ENCODE measurements at regions not wholly inside any gene's neighbourhood (a gene's known extent, or its start where the extent isn't known, plus 50 kb on each side); places are given as distances from the start of the nearest gene placed in this dataset.
"Not testable (repeated sequence)": the region's sequence is repeated elsewhere in the genome, so short reads cannot be mapped to it uniquely, and the experiment has no call there.

DNA sequence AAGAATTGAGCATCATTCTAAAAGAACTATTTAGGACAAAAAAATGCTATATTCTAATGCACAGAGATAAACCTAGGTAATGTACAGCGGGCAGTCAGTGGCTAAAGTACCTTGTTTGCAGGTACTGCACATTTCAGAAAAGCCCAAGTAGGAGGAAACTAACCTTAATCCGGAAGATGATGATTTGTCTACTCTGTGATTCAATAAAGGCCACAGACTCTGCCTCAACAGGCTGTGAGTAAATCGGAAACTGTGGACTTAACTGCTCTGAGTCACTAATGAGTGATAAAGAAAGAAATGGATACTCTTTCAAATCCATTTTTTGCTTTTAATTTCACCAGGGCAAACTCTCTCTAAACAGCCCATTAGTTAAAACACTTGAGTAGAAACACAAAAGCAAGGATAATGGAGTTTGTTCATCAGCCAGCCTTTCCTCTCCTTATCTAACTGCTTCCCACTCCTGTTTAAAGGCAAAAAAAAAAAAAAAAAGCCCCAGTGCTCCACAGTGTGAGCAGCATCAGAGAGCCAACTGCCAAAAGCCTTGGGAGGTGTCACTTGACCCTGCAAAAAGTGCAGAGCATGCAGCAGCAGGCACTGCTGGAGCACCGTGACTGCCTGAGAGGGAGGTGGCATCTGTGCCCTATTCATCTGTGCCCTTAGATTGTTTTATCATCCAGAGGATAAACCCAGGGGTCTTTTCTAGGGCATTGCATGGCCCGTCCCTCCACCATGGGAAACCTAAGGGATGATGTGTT, 187.7 kb downstream of the SATB1 start:
- ChIA-PET POLR2A (no interaction called here), CTCF (no interaction called here)

DNA sequence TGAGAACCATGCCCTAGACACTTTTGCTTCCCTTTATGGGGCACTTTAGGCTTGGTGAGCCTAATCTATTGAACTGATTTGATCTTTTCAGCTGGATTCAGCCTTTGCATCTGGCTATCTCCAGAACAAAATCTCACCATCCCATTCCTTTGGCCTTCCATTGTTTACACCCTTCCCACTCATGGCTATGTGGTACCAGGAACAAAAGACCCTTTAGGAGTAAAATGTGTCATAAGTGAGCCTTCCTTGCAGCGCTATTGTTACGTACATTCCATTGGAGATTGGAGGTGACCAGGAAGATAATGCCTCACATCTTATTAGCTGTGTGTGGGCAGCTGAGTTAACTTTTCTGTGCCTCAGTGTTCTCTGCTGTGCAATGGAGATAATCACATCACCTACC, 188.4 kb downstream of the SATB1 start:
- ChIA-PET CTCF (no interaction called here), POLR2A (no interaction called here)

DNA sequence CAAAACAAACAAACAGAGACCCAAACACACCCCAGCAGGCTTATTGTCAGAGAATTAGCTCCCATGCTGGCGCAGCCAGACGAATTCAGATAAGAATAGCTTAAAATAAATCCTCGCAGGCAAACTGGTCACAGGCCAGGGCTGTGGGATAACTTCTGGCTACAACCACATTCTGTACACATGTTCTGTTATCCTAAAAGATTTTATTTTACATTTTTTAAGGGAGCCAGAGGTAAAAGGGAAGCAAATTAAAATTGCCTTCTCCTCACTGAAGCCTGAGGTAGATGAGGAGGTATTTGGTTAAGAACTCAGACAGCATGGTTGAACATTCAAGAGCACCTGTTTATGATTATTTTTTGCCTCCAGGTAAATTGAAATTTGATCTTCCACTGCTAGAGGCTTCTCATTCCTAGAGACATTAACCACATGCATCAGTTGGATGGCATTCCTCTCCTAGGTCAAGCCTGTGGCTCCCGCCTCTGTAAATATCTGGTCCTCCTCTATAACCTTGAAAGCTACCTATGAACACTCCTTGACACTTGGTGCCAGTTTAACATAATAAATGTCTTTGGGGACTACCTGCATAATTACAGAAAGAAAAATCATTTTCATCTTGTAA, 190.3 kb downstream of the SATB1 start:
- ChIA-PET POLR2A (no interaction called here), CTCF (no interaction called here)

DNA sequence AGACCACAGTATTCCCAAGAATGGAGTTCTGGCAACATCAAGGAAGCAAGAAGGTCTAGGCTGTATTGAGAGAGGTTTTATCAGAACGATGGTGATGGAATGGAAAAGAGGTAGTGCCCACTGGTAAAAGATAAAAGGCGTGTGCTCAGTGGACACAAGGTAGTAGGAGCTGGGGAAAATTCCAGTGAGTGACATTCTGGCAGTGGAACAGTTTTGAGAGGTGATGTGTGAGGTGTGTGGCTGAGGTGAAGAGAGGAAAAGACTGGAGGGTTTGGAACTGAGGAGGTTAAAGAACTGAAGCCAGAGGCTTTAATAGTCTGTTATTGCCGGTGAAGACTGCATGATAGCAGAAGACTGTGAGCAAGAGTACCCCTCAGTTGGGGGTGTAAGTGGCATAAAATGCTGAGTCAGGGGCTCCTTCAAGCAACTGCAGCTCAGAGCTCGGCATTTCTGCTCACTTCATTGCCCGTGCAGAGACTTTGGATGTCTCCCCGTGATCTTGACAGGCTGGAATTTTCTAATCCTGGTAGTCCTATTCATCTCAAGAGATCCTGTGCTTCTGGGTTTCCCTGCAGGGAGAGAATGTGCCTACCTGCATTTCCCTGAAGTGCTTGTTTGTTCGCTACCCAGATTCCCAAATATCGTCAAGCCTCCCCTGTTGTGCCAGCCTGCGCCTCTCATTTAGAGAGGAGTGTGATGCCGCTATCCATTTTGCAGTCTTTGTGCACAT, 191.0 kb downstream of the SATB1 start:
- ChIA-PET POLR2A (no interaction called here), CTCF (no interaction called here)

DNA sequence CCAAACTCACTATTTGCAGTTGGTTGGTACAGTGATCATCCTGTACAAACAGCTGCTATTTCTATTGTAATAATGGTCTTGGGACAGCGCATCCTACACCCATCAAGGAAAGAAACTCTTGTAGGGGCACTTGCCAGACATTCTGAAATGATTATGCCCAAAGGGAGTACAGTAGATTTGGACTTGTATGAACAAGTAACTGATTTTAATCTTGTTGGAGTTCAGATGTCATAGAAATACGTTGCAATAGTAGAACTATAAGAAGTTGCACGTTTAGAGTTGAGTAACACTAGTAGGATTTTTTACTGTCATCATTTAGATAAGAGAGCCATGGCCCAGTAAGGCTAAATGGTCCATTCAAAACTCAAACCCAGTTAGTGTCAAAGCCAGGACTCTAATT, 192.8 kb downstream of the SATB1 start:
- POLR2A ChIA-PET: no interaction called here
- CTCF ChIA-PET: no interaction called here

DNA sequence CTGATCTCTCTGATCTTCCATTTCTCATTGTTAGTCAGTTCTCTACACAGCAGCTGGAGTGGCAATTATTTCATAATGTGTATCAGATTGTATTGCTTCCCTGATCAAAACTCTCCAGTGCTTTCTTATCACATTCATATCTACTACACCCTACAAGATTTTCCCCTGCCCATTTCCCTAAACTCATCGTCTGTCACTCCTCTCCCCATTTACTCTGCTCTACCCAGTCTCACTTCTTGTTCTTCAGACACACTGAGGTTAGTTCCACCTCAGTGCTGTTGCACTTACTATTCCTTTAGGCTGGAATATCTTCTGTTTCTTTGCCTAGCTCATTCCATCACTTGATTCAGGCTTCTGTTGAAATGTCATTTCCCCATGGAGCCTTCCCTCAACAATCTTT, 197.1 kb downstream of the SATB1 start:
- ChIA-PET CTCF (no interaction called here), POLR2A (no interaction called here)

DNA sequence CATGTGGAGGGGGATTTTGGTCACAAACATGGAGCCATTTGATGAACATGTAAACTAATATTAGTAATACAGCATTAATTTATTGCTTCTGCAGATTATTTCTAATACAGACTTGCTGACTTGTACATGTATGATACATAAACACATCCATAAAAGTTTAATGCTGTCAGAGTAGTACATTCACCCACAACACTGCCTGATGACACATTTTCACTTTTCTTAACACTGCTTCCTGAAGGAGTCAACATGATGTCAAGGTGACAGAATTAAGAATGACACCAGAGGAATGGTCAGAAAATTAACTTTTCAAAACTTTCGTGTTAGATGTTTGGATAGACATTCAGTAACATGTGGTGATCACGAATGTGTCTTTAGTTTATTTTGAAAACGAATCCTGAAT, 199.4 kb downstream of the SATB1 start:
- ChIA-PET CTCF (no interaction called here), POLR2A (interaction anchor here (0.7 kb wide), 1 partner anchor 206 kb away, joined by 5 read pairs; no protein-coding TSS in a partner anchor)

DNA sequence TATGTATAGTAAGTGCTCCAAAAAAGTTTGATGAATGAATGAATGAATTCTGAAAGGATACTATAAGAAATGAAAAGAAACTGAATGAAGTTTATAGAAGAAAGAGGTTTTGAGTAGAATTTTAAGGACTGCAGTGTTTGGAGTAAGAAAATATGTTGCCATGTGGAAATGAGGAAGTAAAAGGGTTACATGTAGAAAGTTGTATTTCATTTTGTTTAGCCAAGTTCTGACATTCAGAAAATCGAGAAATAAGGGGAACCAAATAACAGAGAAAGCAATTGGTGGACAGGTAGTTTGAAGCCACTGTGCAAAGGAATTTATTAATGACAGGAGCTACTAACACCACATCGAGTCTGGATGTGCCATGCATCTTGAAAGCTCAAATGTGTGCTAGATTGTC, 200.7 kb downstream of the SATB1 start:
- CTCF ChIA-PET: no interaction called here
- POLR2A ChIA-PET: no interaction called here

DNA sequence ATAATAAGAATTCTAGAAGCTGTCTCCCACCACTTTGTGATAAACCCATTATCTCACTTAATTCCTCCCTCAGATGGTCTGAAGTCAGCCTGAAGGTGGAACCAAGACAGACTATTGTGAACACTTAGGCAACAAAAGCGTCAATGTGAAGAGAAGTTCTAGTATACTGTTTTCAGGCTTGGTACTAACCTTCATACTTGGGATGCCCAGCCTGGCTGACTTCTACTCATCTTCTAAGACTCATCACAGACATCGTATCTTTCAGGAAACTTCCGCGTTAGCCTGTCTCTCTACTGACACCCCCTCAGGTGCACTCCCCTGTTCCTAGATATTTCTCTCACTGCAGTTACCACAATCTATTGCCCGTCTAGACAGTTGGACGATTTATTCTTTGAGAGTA, 201.2 kb downstream of the SATB1 start:
- ChIA-PET CTCF (no interaction called here), POLR2A (no interaction called here)

DNA sequence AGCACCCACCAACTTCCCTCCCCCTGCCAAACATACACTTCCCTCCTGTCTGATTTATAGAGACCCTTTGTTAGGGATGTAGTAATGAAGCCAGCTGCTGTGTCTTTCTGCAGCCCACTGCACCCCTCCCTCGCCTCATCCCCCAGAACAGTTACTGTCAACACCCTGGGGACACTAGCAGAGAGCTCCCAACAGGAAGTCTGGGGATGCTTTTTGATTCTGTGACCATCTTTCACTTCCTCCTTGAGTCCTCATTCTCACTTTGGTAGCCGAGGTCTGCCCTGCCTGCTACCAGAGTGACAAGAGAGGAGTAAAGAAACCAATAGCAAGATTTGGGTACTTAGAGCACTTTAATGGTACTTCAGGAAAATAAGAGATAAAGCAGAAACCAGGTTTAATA, 201.6 kb downstream of the SATB1 start:
- CTCF ChIA-PET: no interaction called here
- POLR2A ChIA-PET: no interaction called here

DNA sequence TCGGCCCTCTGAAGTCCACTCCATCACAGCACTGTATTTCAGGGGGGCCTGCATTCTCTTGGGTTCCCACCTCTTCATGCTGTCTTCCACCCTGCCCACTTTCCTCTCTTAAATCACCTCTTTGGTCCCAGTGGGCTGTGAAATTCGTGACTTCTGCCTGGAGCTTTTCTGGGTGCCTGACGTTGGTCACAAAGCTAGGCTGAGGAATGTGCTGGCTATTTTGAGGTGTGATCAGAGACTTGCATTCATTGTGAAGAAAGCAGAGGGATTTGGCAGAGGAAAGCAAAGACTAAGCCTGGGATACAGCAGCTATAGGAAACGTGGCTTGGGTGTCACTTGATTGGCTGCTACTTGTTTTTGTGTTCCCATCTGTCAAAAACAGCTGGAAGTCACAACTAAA, 202.5 kb downstream of the SATB1 start:
- ChIA-PET CTCF (interaction anchor here (1.0 kb wide), 1 partner anchor 15 kb away, joined by 3 read pairs; no protein-coding TSS in a partner anchor), POLR2A (no interaction called here)

DNA sequence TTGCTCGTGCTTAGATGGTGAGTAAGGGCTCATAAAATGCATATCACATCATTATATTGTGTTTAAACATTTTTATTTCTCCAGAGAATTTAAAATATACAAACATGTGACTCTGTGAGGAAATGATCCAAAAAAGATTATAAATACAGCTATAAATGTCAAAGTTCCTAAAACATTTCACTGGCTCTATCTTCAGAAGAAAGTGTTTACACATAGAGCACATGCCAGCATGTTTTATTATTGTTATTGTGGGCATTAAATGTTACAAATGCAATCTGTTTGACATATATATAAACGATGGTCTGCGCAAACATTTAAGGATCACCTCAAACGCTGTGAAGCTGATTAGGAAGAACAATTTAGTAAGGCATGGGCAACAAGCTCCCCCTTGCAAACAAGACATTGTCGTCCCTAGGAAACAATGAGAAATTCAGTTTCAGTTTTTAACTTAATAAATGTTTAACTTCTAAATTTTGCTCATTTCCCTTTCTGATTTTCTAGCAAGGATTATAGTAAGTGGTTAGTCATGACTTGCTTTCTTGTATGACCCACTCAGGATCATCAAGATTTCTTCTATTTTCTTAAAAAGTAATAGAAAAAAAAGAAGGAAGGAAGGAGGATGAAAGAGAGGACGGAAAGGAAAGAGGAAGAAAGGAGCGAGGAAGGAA, 207.5 kb downstream of the SATB1 start:
- ChIA-PET CTCF (no interaction called here), POLR2A (no interaction called here)

DNA sequence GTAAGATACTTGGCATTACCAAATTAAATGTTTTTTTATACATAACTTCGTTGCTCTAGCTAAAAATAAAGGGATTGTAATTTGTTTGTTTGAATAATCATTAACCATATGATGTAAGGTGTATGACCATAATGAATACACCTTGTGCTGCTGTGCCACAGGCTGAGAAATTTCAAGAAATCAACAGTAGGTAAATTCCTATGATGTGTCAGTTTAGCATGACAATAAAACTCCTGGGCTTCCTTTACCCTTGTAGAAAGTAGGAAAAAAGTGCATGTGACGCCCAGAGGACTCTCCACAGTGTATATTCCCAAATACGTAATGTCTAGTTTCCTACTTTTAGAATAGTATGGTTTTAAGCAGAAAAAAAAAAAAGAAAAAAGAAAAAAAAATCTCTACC, 208.1 kb downstream of the SATB1 start:
- ChIA-PET POLR2A (no interaction called here), CTCF (no interaction called here)

DNA sequence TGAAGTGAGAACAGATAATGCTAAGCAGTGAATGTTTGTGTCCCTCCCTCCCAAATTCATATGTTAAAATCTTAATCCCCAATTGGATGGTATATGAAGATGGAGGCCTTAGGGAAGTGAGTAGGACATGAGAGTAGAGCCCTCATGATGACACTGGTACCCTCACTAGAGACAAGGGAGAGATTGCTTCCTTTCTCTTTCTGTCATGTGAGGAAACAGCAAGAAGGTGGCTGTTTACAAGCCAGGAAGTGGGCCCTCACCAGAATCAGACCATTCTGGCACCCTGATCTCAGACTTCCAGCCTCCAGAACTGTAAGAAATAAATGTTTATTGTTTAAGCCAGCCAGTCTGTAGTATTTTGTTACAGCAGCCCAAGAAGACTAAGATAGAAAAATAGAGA, 209.5 kb downstream of the SATB1 start:
- POLR2A ChIA-PET: no interaction called here
- CTCF ChIA-PET: no interaction called here

DNA sequence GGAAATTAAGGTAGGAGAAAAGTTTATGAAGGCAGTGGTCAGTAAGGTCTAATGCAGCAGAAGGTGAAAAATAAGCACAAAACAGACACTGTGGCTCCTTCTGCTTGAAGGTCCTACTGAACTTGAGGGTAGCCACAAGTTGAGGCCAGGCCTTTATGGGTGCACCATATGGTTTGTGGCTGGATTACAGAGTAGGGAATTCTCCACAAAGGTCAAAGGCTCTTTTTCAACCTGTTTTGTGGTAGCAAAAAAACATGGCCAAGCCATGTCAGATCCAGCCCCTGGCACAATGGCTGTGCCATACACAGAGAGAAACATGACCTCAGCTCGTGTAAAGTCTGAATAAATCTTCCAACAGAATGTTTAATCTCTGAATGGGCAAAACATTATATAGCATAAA, 214.0 kb downstream of the SATB1 start:
- ChIA-PET CTCF (no interaction called here), POLR2A (no interaction called here)

DNA sequence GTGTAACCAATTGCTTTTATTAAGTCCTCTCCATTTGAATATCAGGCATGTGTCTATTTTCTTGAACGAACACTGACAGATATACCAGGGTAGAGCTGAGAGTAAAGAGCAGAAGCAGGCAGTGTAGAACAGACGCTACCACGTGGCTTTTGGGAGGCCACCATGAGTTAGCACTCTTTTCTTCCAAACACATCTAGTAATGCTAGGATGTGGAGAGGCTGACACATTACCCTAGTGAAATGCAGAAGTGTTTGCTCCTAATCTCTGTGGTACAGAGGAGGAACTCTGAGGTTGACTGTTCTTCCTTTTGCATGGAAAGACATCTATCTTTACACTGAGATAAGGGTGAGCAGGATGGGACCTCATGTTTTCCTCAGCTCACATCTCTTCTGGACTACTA, 216.3 kb downstream of the SATB1 start:
- POLR2A ChIA-PET: no interaction called here
- CTCF ChIA-PET: no interaction called here

DNA sequence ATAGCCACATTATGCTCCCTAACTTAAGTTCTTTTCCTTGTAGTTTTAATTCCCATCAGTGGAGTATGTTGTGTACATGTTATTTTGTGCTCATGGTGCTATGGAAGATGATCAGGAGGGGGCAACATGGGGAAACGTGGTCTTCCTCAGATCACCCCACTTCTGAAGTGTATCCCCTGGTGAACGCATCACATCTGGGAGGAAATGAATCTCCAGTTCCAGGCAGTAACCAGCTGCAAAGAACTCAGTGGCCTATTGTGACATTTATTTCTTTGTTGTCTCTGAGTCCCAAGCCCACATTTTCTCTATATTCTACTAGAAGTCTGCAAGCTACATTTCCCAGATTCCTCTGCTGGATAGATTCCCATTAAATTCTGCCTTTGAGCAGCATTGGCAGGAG, 217.0 kb downstream of the SATB1 start:
- ChIA-PET CTCF (no interaction called here), POLR2A (no interaction called here)

DNA sequence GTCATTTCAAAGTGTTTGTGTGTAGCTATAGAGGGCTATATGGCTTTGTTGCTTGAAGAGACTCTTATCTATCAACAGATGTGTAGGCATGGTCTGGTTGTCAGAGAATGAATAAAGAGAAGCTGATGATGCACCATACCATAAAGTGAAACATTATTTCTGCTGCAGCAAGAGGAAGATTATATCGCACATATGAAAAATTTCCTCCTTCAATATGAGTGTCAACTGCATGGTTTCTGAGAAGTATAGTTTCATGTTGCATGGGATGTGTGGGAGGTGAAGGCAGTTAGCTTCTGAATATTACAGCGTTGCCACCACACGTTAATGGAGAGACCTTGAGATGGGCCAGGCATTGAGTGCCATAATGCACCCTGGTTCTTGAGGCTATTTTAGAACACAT, 217.9 kb downstream of the SATB1 start:
- CTCF ChIA-PET: interaction anchor here (0.9 kb wide), 1 partner anchor 15 kb away, joined by 3 read pairs; no protein-coding TSS in a partner anchor
- POLR2A ChIA-PET: no interaction called here

DNA sequence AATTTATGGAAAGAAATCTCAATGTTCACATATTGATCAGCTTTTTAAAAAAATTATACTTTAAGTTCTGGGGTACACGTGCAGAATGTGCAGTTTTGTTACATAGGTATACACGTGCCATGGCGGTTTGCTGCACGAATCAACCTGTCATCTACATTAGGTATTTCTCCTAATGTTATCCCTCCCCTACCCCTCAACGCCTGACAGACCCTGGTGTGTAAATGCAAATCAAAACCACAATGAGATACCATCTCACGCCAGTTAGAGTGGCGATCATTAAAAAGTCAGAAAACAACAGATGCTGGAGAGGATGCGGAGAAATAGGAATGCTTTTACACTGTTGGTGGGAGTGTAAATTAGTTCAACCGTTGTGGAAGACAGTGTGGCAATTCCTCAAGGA, 219.4 kb downstream of the SATB1 start:
- CTCF ChIA-PET, POLR2A ChIA-PET: not testable (repeated sequence)

DNA sequence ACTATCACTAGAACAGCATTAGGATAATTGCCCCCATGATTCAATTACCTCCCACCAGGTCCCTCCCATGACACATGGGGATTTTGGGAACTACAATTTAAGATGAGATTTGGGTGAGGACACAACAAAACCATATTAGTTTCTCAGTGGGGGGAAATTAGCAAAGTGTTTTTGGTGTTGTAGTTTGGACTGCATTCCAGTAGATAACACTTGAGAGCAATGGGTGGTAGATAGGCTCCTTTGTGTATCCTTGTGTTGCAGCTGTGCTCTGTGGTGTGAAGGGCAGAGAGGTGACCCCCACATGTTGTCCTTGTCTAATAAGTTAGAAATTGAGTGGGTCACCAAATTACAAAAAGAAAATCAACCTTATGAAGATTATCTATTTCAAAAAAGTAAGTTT, 223.8 kb downstream of the SATB1 start:
- POLR2A ChIA-PET: no interaction called here
- CTCF ChIA-PET: no interaction called here

DNA sequence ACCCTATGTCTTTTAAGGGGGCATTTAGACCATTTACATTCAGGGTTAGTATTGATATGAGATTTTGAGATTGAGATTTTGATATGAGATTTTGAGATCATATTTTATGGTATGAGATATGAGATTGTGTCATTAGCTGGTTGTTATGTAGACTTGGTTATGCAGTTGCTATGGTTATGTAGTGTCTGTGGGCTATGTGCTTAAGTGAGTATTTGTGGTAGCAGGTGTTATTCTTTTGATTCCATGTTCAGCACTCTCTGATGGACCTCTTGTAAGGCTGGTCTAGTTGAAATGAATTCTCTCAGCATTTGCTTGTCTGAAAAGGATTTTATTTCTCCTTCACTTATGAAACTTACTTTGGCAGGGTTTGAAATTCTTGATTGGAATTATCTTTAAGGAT, 225.4 kb downstream of the SATB1 start:
- CTCF ChIA-PET: interaction anchor here (0.6 kb wide), 1 partner anchor 531 kb away, joined by 3 read pairs; no protein-coding TSS in a partner anchor
- POLR2A ChIA-PET: no interaction called here

Data from activated CD8-positive, alpha-beta memory T cell treated with anti-CD3 and anti-CD28 coated beads for 36 hours (primary cell).